PC-3 (cell line): ENCODE measurements at regions not wholly inside any gene's neighbourhood (a gene's known extent, or its start where the extent isn't known, plus 50 kb on each side); places are given as distances from the start of the nearest gene placed in this dataset.

ENCODE experiments used
- ATAC-seq: fragments of 200-7000 bp; cut with Tn5 transposase; 2 replicates; pipeline ENCODE4 v1.9.1; 2020; ENCODE audit warnings: mild to moderate bottlenecking, moderate library complexity
- BruUV-seq: library from RNA; stranded (reverse); fragments of 400-500 nt; replicated peaks from 2 replicates; lab custom pipeline; 2021; lab: Mats Ljungman, UMichigan
- CTCF ChIA-PET: fragments of 300-600 bp; sonication (Branson Sonifier 250); formaldehyde crosslinking; loops from one replicate; lab custom pipeline; 2022; ENCODE audit warnings: antibody characterized with exemption; lab: Charles Lee
- POLR2A ChIA-PET: fragments of 300-600 bp; sonication (Branson Sonifier 250); formaldehyde crosslinking; loops from one replicate; lab custom pipeline; 2022; ENCODE audit warnings: antibody characterized with exemption; ENCODE audit not compliant: unreplicated experiment; lab: Charles Lee
- DNase-seq: peaks from one replicate; pipeline ENCODE4 v3.0.0-alpha.2; 2015
- H2AFZ ChIP-seq: fragments of 300-600 bp; sonication (generic); 2 replicates; pipeline ENCODE4 v1.6.0; 2016; ENCODE audit warnings: antibody characterized with exemption, low read length
- H3F3A ChIP-seq: fragments of 300-600 bp; sonication (generic); one replicate; pipeline ENCODE4 v1.6.0; 2017; ENCODE audit warnings: antibody characterized with exemption, low read length, control low read depth, mild to moderate bottlenecking; ENCODE audit not compliant: unreplicated experiment
- H3K27ac ChIP-seq: fragments of 300-600 bp; sonication (generic); 2 replicates; pipeline ENCODE4 v1.5.1; 2016; ENCODE audit warnings: mild to moderate bottlenecking, low read length
- H3K27me3 ChIP-seq: fragments of 300-600 bp; sonication (generic); 2 replicates; pipeline ENCODE4 v1.6.1; 2016; ENCODE audit warnings: low read length, mixed read lengths
- H3K36me3 ChIP-seq: fragments of 300-600 bp; sonication (generic); 2 replicates; pipeline ENCODE4 v1.6.1; 2016; ENCODE audit warnings: low read depth, mixed run types, low read length, mixed read lengths
- H3K4me1 ChIP-seq: fragments of 300-600 bp; sonication (generic); 2 replicates; pipeline ENCODE4 v1.5.1; 2016; ENCODE audit warnings: low read length; ENCODE audit not compliant: insufficient read depth
- H3K4me2 ChIP-seq: fragments of 300-600 bp; sonication (generic); 2 replicates; pipeline ENCODE4 v1.6.0; 2016; ENCODE audit warnings: low read length
- H3K4me3 ChIP-seq: fragments of 300-600 bp; sonication (generic); 2 replicates; pipeline ENCODE4 v1.5.1; 2016; ENCODE audit warnings: mild to moderate bottlenecking, low read length, mixed read lengths
- H3K79me2 ChIP-seq: fragments of 300-600 bp; sonication (generic); 2 replicates; pipeline ENCODE4 v1.6.1; 2017; ENCODE audit warnings: low read length, mixed read lengths
- H3K9ac ChIP-seq: fragments of 300-600 bp; sonication (generic); 2 replicates; pipeline ENCODE4 v1.6.0; 2016; ENCODE audit warnings: mild to moderate bottlenecking, low read length
- H3K9me2 ChIP-seq: fragments of 300-600 bp; sonication (generic); replicated peaks from 2 replicates; pipeline ENCODE4 v1.6.1; 2016; ENCODE audit warnings: mixed run types, low read length, mixed read lengths
- H3K9me3 ChIP-seq: fragments of 300-600 bp; sonication (generic); 2 replicates; pipeline ENCODE4 v1.6.1; 2016; ENCODE audit warnings: low read length, mixed read lengths
- H4K20me1 ChIP-seq: fragments of 300-600 bp; sonication (generic); 2 replicates; pipeline ENCODE4 v1.6.1; 2016; ENCODE audit warnings: low read length, mixed read lengths
- EZH2 ChIP-seq: fragments of 300-600 bp; sonication (generic); IDR thresholded peaks from one replicate; pipeline ENCODE4 v1.6.1; 2017; ENCODE audit warnings: antibody characterized with exemption, mild to moderate bottlenecking, low read length; ENCODE audit not compliant: unreplicated experiment
- EZH2phosphoT487 ChIP-seq: fragments of 300-600 bp; sonication (generic); IDR thresholded peaks from 2 replicates; pipeline ENCODE4 v1.6.1; 2018; ENCODE audit warnings: mild to moderate bottlenecking, antibody characterized with exemption, low read length, borderline replicate concordance
- intact Hi-C: fragments of 100-400 bp; cut with micrococcal nuclease; formaldehyde crosslinking; loops from 2 replicates; pipeline ENCODE4 v1.9.0; 2023
- TF ChIP-seq, protein P1 (sequence below): fragments of 300-600 bp; sonication (generic); conservative IDR thresholded peaks from 2 replicates; pipeline ENCODE4 v1.5.1; 2017; ENCODE audit warnings: antibody characterized with exemption, low read depth, mild to moderate bottlenecking, low read length

DNA sequence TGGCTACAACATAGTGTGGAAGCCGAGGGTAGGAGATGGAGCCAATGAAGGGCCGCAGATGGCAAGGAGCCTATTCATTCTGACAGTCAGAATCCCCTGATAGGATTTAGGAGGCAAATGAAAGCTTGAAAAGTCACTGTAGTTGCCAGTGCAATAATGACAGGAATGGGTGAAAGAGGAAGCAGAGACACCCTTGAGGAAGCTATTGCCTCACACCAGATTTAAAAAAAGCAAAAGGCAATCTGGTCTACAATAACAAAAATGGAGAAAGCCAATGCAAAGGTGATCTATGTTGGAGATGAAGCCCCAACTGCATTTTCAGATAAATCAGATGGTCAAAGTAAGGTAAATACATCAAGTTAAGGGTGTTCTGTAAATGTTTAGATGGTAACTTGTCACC is 158.5 kb downstream of the TUBA3C start:
- Histone ChIP-seq H3K4me3 (no peak overlapping the region), H3K79me2 (no peaks in the 10 kb centered on the region), H3K36me3 (no peaks in the 10 kb centered on the region), H3K27me3 (no peaks in the 10 kb centered on the region), H3K27ac (no peak overlapping the region), H3K9me2 (no peaks in the 10 kb centered on the region), H3F3A (no peaks in the 10 kb centered on the region), H3K9ac (no peak overlapping the region), H2AFZ (no peak overlapping the region), H3K4me1 (no peaks in the 10 kb centered on the region), H3K4me2 (no peak overlapping the region), H4K20me1 (no peaks in the 10 kb centered on the region), H3K9me3 (peaks cover 23% of the 10 kb centered on the region)
- no peak for DNase-seq
- intact Hi-C loops, result no loop called here
- TF ChIP-seq, protein P1, sequence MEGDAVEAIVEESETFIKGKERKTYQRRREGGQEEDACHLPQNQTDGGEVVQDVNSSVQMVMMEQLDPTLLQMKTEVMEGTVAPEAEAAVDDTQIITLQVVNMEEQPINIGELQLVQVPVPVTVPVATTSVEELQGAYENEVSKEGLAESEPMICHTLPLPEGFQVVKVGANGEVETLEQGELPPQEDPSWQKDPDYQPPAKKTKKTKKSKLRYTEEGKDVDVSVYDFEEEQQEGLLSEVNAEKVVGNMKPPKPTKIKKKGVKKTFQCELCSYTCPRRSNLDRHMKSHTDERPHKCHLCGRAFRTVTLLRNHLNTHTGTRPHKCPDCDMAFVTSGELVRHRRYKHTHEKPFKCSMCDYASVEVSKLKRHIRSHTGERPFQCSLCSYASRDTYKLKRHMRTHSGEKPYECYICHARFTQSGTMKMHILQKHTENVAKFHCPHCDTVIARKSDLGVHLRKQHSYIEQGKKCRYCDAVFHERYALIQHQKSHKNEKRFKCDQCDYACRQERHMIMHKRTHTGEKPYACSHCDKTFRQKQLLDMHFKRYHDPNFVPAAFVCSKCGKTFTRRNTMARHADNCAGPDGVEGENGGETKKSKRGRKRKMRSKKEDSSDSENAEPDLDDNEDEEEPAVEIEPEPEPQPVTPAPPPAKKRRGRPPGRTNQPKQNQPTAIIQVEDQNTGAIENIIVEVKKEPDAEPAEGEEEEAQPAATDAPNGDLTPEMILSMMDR, result no peak
- TF ChIP-seq EZH2phosphoT487, result no peak
- no peak for ATAC-seq
- ChIA-PET POLR2A (no interaction called here), CTCF (no interaction called here)
- no TSS peak for BruUV-seq

DNA sequence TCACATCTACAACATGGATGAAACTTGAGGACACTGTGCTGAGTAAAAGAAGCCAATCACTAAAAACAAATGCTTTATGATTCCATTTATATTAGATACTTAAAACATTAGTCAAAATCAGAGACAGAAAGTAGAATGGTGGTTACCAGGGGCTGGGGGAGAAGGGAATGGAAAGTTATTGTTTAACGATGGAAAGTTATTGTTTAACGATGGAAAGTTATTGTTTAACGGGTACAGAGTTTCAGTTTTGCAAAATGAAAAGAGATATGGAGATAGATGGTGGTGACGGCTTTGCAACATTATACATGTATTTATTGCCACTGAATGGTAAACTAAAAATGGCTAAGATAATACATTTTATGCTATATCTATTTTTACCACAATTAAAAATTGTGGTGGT is 160.6 kb downstream of the TUBA3C start:
- Histone ChIP-seq H3K36me3 (no peaks in the 10 kb centered on the region), H3K4me3 (no peak overlapping the region), H3K27me3 (no peaks in the 10 kb centered on the region), H3K4me2 (no peak overlapping the region), H3K79me2 (no peaks in the 10 kb centered on the region), H3K27ac (no peak overlapping the region), H3K9me2 (no peaks in the 10 kb centered on the region), H3K9me3 (peaks cover 23% of the 10 kb centered on the region), H4K20me1 (no peaks in the 10 kb centered on the region), H3K9ac (no peak overlapping the region), H3F3A (no peaks in the 10 kb centered on the region), H2AFZ (no peak overlapping the region), H3K4me1 (no peaks in the 10 kb centered on the region)
- intact Hi-C loops, result no loop called here
- ChIA-PET POLR2A (no interaction called here), CTCF (no interaction called here)
- BruUV-seq, result no TSS peak
- TF ChIP-seq EZH2, result no peak
- TF ChIP-seq, protein P1, result no peak
- no peak for TF ChIP-seq EZH2phosphoT487
- no peak for ATAC-seq
- DNase-seq, result no peak

DNA sequence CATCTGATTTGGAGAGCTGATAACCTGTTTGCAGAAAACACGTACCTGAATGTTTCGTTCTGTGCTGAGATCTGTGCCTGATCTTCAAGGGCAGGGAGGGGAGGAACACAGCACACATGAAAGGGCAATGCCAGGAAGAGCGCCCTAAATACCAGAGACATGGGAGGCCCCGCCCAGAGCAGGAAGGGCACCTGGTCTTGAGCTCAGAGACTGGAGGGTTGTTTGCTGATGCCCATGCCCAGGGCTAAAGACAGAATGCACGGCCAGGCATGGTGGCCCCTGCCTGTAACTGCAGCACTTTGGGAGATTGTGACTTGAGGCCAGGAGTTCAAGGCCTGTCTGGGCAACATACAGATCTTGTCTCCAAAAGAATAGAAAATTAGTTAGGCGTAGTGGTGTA is 183.2 kb downstream of the TUBA3C start:
- ChIA-PET CTCF (no interaction called here), POLR2A (no interaction called here)
- no peak overlapping the region for H3K4me3 ChIP-seq
- H3K9me3 ChIP-seq, result peaks cover 32% of the 10 kb centered on the region; the same call in 1 of the 2 replicates
- no peaks in the 10 kb centered on the region for H3K36me3 ChIP-seq
- BruUV-seq, result no TSS peak
- no peak overlapping the region for H3K27ac ChIP-seq
- H3K79me2 ChIP-seq, result no peaks in the 10 kb centered on the region
- no peak overlapping the region for H2AFZ ChIP-seq
- DNase-seq (no peak), ATAC-seq (no peak)
- H3F3A ChIP-seq, result no peaks in the 10 kb centered on the region
- no peaks in the 10 kb centered on the region for H3K4me1 ChIP-seq
- H3K9ac ChIP-seq, result no peak overlapping the region
- no peak overlapping the region for H3K4me2 ChIP-seq
- no peaks in the 10 kb centered on the region for H3K9me2 ChIP-seq
- no peaks in the 10 kb centered on the region for H4K20me1 ChIP-seq
- intact Hi-C loops, result no loop called here
- H3K27me3 ChIP-seq, result no peaks in the 10 kb centered on the region
- TF ChIP-seq EZH2phosphoT487, result no peak
